HG03045 (cell line): ENCODE measurements at regions not wholly inside any gene's neighbourhood (a gene's known extent, or its start where the extent isn't known, plus 50 kb on each side); places are given as distances from the start of the nearest gene placed in this dataset.
"Not testable (repeated sequence)": the region's sequence is repeated elsewhere in the genome, so short reads cannot be mapped to it uniquely, and the experiment has no call there.

ENCODE experiments used
- ATAC-seq: cut with Tn5 transposase; IDR thresholded peaks from one replicate; pipeline ENCODE4 v1.9.1; 2021; ENCODE audit warnings: mild to moderate bottlenecking, moderate library complexity; ENCODE audit not compliant: unreplicated experiment

GRCh38 chr5:33059081-33059480, 348.0 kb downstream of the NPR3 start:
- ATAC-seq: no peak

DNA sequence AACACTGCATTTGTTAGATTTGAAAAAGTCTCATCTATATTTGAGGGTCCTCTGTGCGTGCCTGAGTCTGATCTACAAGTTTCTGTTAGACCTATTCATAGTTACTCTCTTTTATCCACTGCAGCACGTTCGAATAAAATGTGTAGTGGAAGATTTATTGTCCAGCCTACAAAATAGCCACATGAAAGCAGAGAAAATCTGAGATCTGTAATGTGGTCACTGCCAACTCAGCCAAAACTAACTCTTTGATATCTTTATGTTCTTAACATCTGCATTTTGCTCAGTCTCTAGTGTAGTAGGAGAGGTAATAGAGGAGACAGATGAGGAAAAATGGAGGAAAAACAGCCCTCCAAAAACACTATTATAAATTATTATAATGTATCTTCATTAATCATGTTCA, 354.0 kb downstream of the NPR3 start:
- ATAC-seq: no peak

- ATAC-seq: no peak
Measured at GRCh38 chr5:33067291-33067690, 356.2 kb downstream of the NPR3 start.

- no peak for ATAC-seq
Measured at GRCh38 chr5:33068786-33069185, 357.7 kb downstream of the NPR3 start.

DNA sequence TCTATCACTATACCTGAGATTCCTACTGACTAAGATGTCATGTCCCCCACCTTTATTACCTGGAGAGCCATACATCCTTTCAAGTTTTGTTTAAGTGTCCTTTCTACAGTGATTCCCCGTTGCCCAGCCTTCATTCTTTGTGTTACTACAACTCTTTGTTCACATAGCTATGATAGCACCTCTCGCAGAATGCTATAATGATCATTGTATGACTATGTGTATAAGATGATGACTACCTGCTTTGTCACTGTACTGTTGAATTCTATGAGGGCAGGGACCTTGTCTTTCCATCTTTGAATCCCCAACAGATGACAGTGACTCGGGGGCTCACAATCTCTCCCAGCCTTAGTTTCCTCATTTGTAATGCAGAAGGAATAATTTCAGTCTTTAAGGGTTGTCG, 361.2 kb downstream of the NPR3 start:
- ATAC-seq: no peak

DNA sequence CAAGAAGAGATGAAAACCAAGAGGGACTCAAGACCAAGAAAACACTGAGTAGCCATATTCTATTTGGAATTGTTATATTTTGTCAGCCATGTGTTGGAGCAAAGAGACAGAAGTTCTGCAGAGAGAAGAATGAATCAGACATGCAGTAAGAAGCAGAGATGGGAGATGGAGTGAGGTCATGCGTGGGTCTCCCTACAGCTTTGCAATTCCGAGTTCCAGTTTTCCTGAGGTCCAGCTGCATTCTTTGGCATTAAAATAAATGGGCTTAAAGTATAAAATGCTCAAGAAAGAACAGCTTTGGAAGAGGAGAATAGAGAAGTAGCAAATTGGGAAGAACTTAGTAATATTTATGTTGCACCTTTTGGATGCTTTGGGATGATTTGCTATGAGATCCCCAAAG, 361.6 kb downstream of the NPR3 start:
- ATAC-seq: no peak

- ATAC-seq: no peak
Measured at GRCh38 chr5:33073881-33074327, 362.8 kb downstream of the NPR3 start.

DNA sequence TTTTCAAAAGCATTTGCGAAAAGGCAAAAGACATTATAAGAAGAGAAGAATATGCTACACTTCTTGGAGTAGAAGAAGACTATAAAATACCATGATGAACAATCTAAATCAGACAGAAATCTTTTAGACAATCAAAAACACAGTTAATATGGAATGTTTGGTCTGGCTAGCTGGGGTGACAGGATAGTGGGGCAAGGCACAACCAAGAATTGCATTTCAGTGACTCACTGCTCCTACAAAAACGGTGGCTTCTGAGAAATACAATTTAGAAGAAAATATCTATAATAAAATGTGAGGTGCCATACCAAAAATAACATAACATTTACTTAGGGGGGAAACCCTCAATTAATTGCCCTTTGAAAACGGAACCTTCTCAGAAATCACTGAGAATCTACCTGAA, 363.4 kb downstream of the NPR3 start:
- ATAC-seq: no peak

- ATAC-seq: no peak
Measured at GRCh38 chr5:33075731-33076130, 364.6 kb downstream of the NPR3 start.

DNA sequence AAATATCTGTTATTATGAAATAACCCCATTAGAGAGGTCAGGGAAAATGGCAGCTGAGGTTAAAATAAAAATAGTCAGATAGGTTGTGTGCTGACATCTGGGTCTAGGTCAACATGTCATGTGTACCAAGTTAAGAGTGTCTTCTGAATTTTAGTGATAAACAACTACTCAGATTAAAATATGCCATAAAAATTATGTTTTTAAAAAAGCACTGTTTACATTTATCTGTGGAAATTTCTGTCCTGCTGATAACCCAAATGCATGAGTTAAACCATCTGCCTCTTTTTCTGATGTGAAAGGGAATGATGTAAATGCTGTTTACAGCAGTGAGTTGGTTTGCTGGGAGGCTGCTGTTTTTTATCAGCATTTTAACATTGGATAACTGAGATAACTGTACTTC, 361.2 kb upstream of the TARS1 start:
- no peak for ATAC-seq

DNA sequence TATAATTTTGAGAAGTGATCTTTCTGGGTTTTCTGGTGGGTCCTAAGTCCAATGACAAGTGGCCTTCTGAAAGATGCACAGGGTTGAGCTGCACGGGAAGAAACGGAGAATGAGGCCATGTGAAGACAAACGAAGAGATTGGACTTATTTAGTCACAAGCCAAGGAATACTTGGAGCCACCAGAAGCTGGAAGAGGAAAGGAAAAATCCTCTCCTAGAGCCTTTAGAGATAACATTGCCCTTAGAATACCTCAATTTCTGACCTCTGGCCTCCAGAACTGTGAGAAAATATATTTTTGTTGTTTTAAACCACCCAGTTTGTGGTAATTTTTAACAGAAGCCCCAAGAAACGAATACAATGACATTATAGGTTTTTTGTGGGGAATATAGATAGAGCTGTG, 360.5 kb upstream of the TARS1 start:
- ATAC-seq: no peak

GRCh38 chr5:33088176-33088575, 352.6 kb upstream of the TARS1 start:
- no peak for ATAC-seq

DNA sequence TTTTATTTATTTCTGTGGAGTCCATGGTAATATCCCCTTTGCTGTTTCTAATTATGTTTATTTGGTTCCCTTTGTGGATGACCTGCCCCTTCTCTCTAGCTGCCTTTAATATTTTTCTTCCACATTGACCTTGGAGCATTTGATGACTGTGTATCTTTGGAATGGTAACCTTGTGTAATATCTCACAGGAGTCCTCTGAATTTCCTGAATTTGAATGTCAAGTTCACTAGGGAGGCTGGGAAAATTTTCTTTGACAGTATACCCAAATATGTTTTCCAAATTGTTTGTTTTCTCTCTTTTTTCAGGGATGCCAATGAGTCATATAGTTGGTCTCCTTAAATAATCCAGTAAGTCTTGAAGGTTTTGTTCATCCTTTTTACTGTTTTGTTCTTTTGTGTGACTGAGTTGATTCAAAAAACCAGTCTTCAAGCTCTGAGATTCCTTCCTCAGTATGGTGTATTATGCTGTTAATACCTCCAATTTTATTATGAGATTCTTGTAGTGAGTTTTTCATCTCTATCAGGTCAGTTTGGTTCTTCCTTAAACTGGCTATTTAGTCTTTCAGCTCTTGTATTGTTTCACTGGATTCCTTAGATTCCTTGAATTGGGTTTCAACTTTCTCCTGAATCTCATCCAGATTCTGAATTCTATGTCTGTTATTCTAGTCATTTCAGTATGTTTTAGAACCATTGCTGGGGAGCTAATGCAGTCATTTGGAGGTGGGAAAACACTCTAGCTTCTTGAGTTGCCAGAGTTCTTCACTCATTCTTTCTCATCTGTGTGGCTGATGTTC, 349.0 kb upstream of the TARS1 start:
- ATAC-seq: no peak

DNA sequence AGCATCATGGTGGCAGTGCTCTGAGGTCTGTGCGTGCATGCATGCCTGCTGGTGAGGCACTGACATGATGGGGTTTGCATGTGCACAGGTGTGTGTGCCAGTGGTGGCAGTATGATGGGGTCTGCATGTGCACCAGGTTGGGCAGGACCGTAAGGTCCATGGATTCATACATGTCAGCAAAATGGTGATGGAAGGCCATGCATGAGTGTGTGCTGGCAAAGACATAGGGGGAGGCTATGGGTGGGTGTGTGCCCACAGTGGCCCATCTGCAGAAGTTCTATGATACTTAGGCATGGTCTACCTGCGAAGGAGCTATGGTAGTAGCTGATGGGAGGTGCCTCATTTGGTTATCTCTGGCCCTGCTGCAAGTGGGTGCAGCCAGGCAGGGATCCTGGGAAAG, 348.0 kb upstream of the TARS1 start:
- ATAC-seq: no peak

- no peak for ATAC-seq
Measured at GRCh38 chr5:33102551-33102950, 338.2 kb upstream of the TARS1 start.

DNA sequence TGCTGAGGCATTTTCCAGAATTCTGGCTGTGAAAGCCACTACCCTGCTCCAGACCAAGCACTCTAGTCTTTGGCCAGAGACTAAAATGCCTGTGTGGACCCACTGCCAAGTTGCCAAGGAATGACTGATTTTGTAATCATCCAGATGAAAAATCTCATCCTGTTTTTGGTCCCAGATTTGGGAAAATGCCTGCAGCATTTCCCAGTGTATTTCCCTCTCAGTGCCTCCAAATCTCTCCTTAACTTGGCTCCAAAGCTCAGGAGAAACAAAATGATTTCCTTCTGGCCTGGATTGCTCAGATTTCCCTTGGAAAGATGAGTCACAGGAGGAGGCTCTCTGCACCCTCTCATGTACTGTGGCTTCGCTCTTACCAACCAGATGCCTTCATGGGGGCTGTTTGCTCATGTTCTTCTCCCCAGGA, 335.2 kb upstream of the TARS1 start:
- ATAC-seq: no peak

DNA sequence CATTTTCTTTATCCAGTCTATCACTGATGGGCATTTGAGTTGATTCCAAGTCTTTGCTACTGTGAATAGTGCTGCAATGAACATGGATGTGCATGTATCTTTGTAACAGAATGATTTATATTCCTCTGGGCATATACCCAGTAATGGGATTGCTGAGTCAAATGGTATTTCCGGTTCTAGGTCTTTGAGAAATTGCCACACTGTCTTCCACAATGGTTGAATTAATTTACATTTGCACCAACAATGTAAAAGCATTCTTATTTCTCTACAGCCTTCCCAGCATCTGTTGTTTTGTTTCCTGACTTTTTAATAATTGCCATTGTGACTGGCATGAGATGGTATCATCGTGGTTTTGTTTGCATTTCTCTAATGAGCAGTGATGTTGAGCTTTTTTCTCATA, 330.3 kb upstream of the TARS1 start:
- not testable (repeated sequence) for ATAC-seq

- no peak for ATAC-seq
Measured at GRCh38 chr5:33114361-33114760, 326.4 kb upstream of the TARS1 start.

GRCh38 chr5:33115467-33115866, 325.3 kb upstream of the TARS1 start:
- ATAC-seq: no peak

DNA sequence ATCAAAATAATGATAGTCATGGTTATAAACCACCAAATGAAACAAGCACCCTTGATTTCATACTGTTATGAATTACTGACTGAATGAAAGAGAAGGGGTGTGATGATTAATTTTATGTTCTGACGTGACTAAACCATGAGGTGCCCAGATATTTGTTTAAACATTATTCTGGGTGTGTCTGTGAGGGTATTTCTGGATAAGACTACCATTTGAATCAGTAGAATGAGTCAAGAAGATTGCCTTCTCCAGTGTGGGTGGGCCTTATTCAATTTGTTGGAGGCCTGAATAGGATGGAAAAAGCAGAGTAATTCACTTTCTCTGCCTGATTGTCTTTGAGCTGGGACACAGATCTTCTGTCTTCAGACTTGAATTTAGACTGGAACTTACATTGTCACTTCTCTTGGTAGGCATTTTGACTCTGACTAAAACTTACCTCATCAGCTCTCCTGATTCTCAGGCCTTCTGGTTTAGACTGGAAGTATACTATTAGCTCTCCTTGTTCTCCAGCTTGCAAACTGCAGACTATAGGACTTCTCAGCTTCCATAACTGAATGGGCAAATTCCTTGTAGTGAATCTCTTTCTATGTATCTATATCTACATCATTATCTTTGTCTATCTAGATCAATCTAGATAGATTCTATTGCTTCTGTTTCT, 321.9 kb upstream of the TARS1 start:
- no peak for ATAC-seq

DNA sequence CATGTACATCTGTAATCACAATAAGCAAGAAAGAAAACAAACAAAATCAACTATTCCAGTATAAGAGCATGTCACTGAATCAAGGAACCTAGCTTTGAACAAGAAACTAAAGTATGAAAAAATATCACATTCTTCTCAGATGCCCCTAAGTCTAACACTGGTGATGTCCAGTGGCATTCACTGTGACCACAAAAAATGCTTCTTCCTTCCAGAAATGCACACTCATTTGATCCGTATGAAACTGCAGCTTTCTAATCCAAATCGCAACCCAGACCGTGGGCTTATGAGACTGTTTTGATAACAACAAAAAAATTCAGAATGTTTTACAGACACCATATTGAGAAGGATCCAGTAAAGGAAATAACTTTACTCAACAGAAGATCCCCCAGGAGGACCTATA, 320.1 kb upstream of the TARS1 start:
- no peak for ATAC-seq

- no peak for ATAC-seq
Measured at GRCh38 chr5:33129309-33129708, 311.5 kb upstream of the TARS1 start.

GRCh38 chr5:33136785-33137184, 304.0 kb upstream of the TARS1 start:
- no peak for ATAC-seq
